Common myeloid progenitor, CD34-positive (primary cell): ENCODE measurements at regions not wholly inside any gene's neighbourhood (a gene's known extent, or its start where the extent isn't known, plus 50 kb on each side); places are given as distances from the start of the nearest gene placed in this dataset.

Experiments used
- CTCF ChIA-PET: fragments of 350-600 bp; sonication (Branson Sonifier 250); formaldehyde crosslinking; loops from one replicate; lab custom pipeline; 2021; ENCODE audit warnings: antibody characterized with exemption; lab: Charles Lee
- POLR2A ChIA-PET: fragments of 350-600 bp; sonication (Branson Sonifier 250); formaldehyde crosslinking; loops from one replicate; lab custom pipeline; 2021; ENCODE audit warnings: antibody characterized with exemption; lab: Charles Lee
- DNase-seq, 3 donors: peaks; one replicate each; pipeline versions ENCODE4 v3.0.0 to v3.0.0-alpha.2; 2013
- H3K27ac ChIP-seq, 2 experiments: 1 replicate in 1 of 2; 2 replicates in 1 of 2; pipeline ENCODE4 v1.7.0; 2013; ENCODE audit warnings: inconsistent platforms in 2 of 2, low read length in 2 of 2, mild to moderate bottlenecking in 2 of 2, low read depth in 1 of 2, moderate library complexity in 1 of 2; ENCODE audit not compliant: severe bottlenecking in 2 of 2, insufficient read depth in 1 of 2, poor library complexity in 1 of 2
- H3K27me3 ChIP-seq, 5 experiments: replicated peaks in 2 of 5; 1 replicate in 3 of 5; 2 replicates in 2 of 5; pipeline versions ENCODE4 v1.6.1 to v1.7.0; 2013; ENCODE audit warnings: low read length in 4 of 5, mild to moderate bottlenecking in 2 of 5, moderate library complexity in 2 of 5, inconsistent platforms in 1 of 5; ENCODE audit not compliant: insufficient read depth in 5 of 5, control insufficient read depth in 4 of 5
- H3K36me3 ChIP-seq, 4 experiments: 1 replicate in 2 of 4; 2 replicates in 2 of 4; pipeline versions ENCODE4 v1.6.1 to v1.7.0; 2013; ENCODE audit warnings: low read length in 3 of 4, control low read depth in 1 of 4, mild to moderate bottlenecking in 1 of 4; ENCODE audit not compliant: control insufficient read depth in 4 of 4, insufficient read depth in 4 of 4
- H3K4me1 ChIP-seq, 4 experiments: 1 replicate in 3 of 4; 2 replicates in 1 of 4; pipeline versions ENCODE4 v1.6.1 to v1.7.1; 2013; ENCODE audit warnings: low read length in 3 of 4, mild to moderate bottlenecking in 3 of 4, control low read depth in 1 of 4, inconsistent platforms in 1 of 4, moderate library complexity in 1 of 4; ENCODE audit not compliant: control insufficient read depth in 4 of 4, insufficient read depth in 4 of 4; ENCODE audit errors: control extremely low read depth in 1 of 4
- H3K4me3 ChIP-seq, 7 experiments: 1 replicate in 4 of 7; 2 replicates in 3 of 7; pipeline versions ENCODE4 v1.5.1 to v1.7.0; 2013; ENCODE audit warnings: mild to moderate bottlenecking in 7 of 7, low read length in 6 of 7, moderate library complexity in 6 of 7, inconsistent platforms in 2 of 7, low read depth in 2 of 7, control low read depth in 1 of 7; ENCODE audit not compliant: insufficient read depth in 4 of 7, control insufficient read depth in 1 of 7; ENCODE audit errors: extremely low read depth in 1 of 7
- H3K9me3 ChIP-seq, 5 experiments: 1 replicate in 4 of 5; 2 replicates in 1 of 5; pipeline versions ENCODE4 v1.6.1 to v1.7.1; 2013; ENCODE audit warnings: low read length in 4 of 5, mild to moderate bottlenecking in 2 of 5, inconsistent platforms in 1 of 5, low read depth in 1 of 5, moderate library complexity in 1 of 5; ENCODE audit not compliant: control insufficient read depth in 4 of 5, insufficient read depth in 2 of 5; ENCODE audit errors: control extremely low read depth in 1 of 5
- WGBS: methylation state at CpG from one replicate; pipeline ENCODE4 v1.1.5; 2013; ENCODE audit not compliant: insufficient coverage; 5-methylcytosine and 5-hydroxymethylcytosine counted together

DNA sequence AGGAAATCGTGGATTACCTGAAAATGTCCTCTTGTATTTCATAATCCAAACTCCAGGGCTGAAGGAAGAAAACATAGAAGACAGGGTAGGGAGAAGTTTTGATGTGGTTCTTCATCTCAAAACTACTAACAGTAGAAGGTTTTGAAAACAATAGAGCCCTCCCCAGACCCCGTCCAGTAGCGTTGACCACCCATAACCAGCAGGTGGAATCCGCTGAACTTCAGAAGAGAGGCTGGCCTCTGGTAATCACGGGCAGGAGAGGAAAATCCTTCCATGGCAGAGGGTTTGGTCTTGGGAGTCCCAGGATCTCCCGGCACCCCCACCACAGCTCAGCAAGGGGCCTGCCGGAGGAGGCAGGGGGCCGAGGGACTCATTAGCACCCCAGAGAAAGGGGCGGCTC is 333.4 kb upstream of the RNF32 start:
- Histone ChIP-seq H3K4me1 (no peaks in the 10 kb centered on the region), H3K4me3 (no peak overlapping the region), H3K9me3 (no peaks in the 10 kb centered on the region), H3K27ac (no peak overlapping the region), H3K27me3 (peaks cover 0 to 1% (median 0%) of the 10 kb centered on the region in 5 experiments), H3K36me3 (no peaks in the 10 kb centered on the region)
- 90% methylated on average over 7 of the region's 9 CpGs for WGBS
- no peak for DNase-seq
- ChIA-PET CTCF (no interaction called here), POLR2A (no interaction called here)

- WGBS, result 91% methylated on average over 10 of the region's 10 CpGs
- H3K27ac ChIP-seq, result no peak overlapping the region
- no peaks in the 10 kb centered on the region for H3K36me3 ChIP-seq
- DNase-seq, result no peak
- POLR2A ChIA-PET, result no interaction called here
- H3K9me3 ChIP-seq, result no peaks in the 10 kb centered on the region
- peaks cover 0 to 1% (median 0%) of the 10 kb centered on the region in 5 experiments for H3K27me3 ChIP-seq
- H3K4me3 ChIP-seq, result no peak overlapping the region
- CTCF ChIA-PET, result no interaction called here
- no peaks in the 10 kb centered on the region for H3K4me1 ChIP-seq
Measured at GRCh38 chr7:156305351-156305750, 335.2 kb upstream of the RNF32 start.

- 100% methylated on average over 1 of the region's 2 CpGs for WGBS
Measured at GRCh38 chr7:156282816-156283215, 357.8 kb upstream of the RNF32 start.

GRCh38 chr7:156279635-156280034 is 360.9 kb upstream of the RNF32 start:
- H3K27me3 ChIP-seq, result no peaks in the 10 kb centered on the region
- CTCF ChIA-PET, result no interaction called here
- POLR2A ChIA-PET, result no interaction called here
- no peak overlapping the region for H3K27ac ChIP-seq
- no peak overlapping the region for H3K4me3 ChIP-seq
- DNase-seq, result no peak
- no peaks in the 10 kb centered on the region for H3K4me1 ChIP-seq
- 100% methylated on average over 2 of the region's 4 CpGs for WGBS
- peaks cover 0 to 2% (median 0%) of the 10 kb centered on the region in 5 experiments for H3K9me3 ChIP-seq
- H3K36me3 ChIP-seq, result no peaks in the 10 kb centered on the region

More at GRCh38 chr7:156282816-156283215, 357.8 kb upstream of the RNF32 start:
- POLR2A ChIA-PET, result no interaction called here
- no peaks in the 10 kb centered on the region for H3K36me3 ChIP-seq
- no peaks in the 10 kb centered on the region for H3K4me1 ChIP-seq
- DNase-seq, result no peak
- H3K4me3 ChIP-seq, result no peak overlapping the region
- peaks cover 0 to 8% (median 0%) of the 10 kb centered on the region in 5 experiments for H3K9me3 ChIP-seq
- CTCF ChIA-PET, result no interaction called here
- H3K27ac ChIP-seq, result no peak overlapping the region
- H3K27me3 ChIP-seq, result no peaks in the 10 kb centered on the region

DNA sequence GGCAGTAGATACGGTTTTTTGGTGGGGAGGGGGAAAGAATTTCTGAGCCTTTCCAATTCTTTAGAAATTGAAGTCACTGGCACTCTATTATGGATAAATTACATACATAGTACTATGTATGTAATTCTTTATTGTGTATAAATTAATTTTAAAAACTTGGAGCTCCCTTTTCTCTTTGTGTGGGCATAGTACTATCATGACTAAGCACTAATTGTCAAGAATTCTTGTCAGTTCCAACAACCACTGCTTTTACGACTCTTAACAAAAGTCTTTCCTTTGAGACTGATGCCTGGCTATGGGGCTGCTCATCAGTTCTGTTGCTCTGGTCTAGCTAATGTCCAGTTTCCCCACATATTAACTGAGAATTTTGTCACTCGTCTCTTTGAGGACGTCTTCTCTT is 365.3 kb upstream of the RNF32 start:
- CTCF ChIA-PET, result no interaction called here
- no peaks in the 10 kb centered on the region for H3K4me1 ChIP-seq
- WGBS, result 92% methylated on average over 2 of the region's 4 CpGs

GRCh38 chr7:156274557-156274956 is 366.0 kb upstream of the RNF32 start:
- no CpG with 5 or more reads among the region's 3 CpGs for WGBS

More for the DNA sequence above, 365.3 kb upstream of the RNF32 start:
- no peak for DNase-seq
- Histone ChIP-seq H3K36me3 (no peaks in the 10 kb centered on the region), H3K27ac (no peak overlapping the region), H3K27me3 (no peaks in the 10 kb centered on the region), H3K9me3 (peaks cover 0 to 2% (median 0%) of the 10 kb centered on the region in 5 experiments), H3K4me3 (no peak overlapping the region)
- POLR2A ChIA-PET, result no interaction called here

GRCh38 chr7:156261581-156261980 is 379.0 kb upstream of the RNF32 start:
- Histone ChIP-seq H3K27me3 (no peaks in the 10 kb centered on the region), H3K36me3 (no peaks in the 10 kb centered on the region), H3K4me1 (no peaks in the 10 kb centered on the region), H3K4me3 (no peak overlapping the region), H3K27ac (no peak overlapping the region), H3K9me3 (no peaks in the 10 kb centered on the region)
- CTCF ChIA-PET, result no interaction called here
- 90% methylated on average over 1 of the region's 3 CpGs for WGBS
- no peak for DNase-seq
- POLR2A ChIA-PET, result no interaction called here

More at GRCh38 chr7:156274557-156274956, 366.0 kb upstream of the RNF32 start:
- Histone ChIP-seq H3K27ac (no peak overlapping the region), H3K4me3 (no peak overlapping the region), H3K4me1 (no peaks in the 10 kb centered on the region), H3K9me3 (peaks cover 0 to 2% (median 0%) of the 10 kb centered on the region in 5 experiments), H3K36me3 (no peaks in the 10 kb centered on the region), H3K27me3 (no peaks in the 10 kb centered on the region)
- CTCF ChIA-PET, result no interaction called here
- no peak for DNase-seq
- POLR2A ChIA-PET, result no interaction called here
